Liver (tissue), 3 donors: ENCODE measurements at regions not wholly inside any gene's neighbourhood (a gene's known extent, or its start where the extent isn't known, plus 50 kb on each side); places are given as distances from the start of the nearest gene placed in this dataset.

ENCODE experiments used
- HNF4A ChIP-seq, 2 donors: conservative IDR thresholded peaks; 2 replicates each; pipeline ENCODE4 v1.6.1; 2016; ENCODE audit warnings: antibody characterized with exemption in 2 of 2, mild to moderate bottlenecking in 2 of 2
- TF ChIP-seq, protein P1 (sequence below): fragments of 150-350 bp; IDR thresholded peaks from 2 replicates; pipeline ENCODE4 v1.5.1; 2017; ENCODE audit warnings: improper control_type of control experiment, low read depth, low read length; ENCODE audit not compliant: missing input control
- donor health status: healthy.
- donor health status: healthy.

DNA sequence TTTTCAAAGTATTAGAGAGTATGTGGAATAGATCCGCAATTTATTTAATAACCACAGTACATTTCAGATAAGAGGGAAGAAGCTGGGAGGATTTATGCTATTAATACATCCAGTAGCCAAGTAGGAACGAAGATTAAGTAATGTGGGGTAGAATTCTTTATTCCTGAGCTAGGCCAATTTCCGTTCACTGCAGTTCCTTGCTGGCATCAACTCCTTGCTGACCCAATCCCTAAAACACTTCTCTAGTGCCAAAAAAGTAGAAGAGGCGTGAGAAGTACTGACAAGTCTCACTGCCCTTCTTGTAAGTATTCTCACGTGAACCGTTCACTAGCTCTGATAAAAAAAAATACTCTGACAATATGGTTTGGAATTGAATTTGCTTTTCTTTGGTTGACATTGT is 211.4 kb downstream of the EPHA4 start:
- TF ChIP-seq, protein P1, sequence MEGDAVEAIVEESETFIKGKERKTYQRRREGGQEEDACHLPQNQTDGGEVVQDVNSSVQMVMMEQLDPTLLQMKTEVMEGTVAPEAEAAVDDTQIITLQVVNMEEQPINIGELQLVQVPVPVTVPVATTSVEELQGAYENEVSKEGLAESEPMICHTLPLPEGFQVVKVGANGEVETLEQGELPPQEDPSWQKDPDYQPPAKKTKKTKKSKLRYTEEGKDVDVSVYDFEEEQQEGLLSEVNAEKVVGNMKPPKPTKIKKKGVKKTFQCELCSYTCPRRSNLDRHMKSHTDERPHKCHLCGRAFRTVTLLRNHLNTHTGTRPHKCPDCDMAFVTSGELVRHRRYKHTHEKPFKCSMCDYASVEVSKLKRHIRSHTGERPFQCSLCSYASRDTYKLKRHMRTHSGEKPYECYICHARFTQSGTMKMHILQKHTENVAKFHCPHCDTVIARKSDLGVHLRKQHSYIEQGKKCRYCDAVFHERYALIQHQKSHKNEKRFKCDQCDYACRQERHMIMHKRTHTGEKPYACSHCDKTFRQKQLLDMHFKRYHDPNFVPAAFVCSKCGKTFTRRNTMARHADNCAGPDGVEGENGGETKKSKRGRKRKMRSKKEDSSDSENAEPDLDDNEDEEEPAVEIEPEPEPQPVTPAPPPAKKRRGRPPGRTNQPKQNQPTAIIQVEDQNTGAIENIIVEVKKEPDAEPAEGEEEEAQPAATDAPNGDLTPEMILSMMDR, result no peak
- no peak for TF ChIP-seq HNF4A (conservative IDR thresholded peaks at IDR 0.05)
